GM12891 (cell line): ENCODE measurements at regions not wholly inside any gene's neighbourhood (a gene's known extent, or its start where the extent isn't known, plus 50 kb on each side); places are given as distances from the start of the nearest gene placed in this dataset.

Experiments
- DNase-seq: peaks from one replicate; pipeline ENCODE4 v3.0.0; 2011; ENCODE audit warnings: low spot score; ENCODE audit not compliant: insufficient read length
- FAIRE-seq: peaks from 2 replicates; lab custom pipeline; 2011; peaks lifted over from hg19 to GRCh38; lab: Jason Lieb, UNC
- PAX5 ChIP-seq: IDR thresholded peaks from 2 replicates; pipeline ENCODE4 v1.6.1; 2011; ENCODE audit warnings: low read length, moderate library complexity, mild to moderate bottlenecking; ENCODE audit not compliant: insufficient read depth, severe bottlenecking
- POLR2A ChIP-seq: IDR thresholded peaks from 2 replicates; pipeline ENCODE4 v1.6.1; 2011; ENCODE audit warnings: low read depth, low read length, control low read depth
- POLR2AphosphoS5 ChIP-seq: IDR thresholded peaks from 2 replicates; pipeline ENCODE4 v1.6.1; 2011; ENCODE audit warnings: low read depth, low read length, control low read depth
- POU2F2 ChIP-seq: IDR thresholded peaks from 2 replicates; pipeline ENCODE4 v1.6.1; 2011; ENCODE audit warnings: low read depth, mild to moderate bottlenecking, control low read depth, low read length, moderate library complexity
- SPI1 ChIP-seq: IDR thresholded peaks from 2 replicates; pipeline ENCODE4 v1.6.1; 2011; ENCODE audit warnings: low read depth, low read length, control low read depth
- TAF1 ChIP-seq: IDR thresholded peaks from 2 replicates; pipeline ENCODE4 v1.6.1; 2011; ENCODE audit warnings: low read depth, low read length, control low read depth

GRCh38 chr13:107817647-107818287 is 397.6 kb downstream of the LIG4 start:
- no peak for DNase-seq
- no peak for TF ChIP-seq PAX5
- no peak for TF ChIP-seq POLR2A
- TF ChIP-seq POU2F2 = no peak
- no peak for TF ChIP-seq SPI1
- no peak for TF ChIP-seq POLR2AphosphoS5
- no peak for TF ChIP-seq TAF1
- no peak for FAIRE-seq

GRCh38 chr13:107812014-107812412 is 403.3 kb downstream of the LIG4 start:
- TF ChIP-seq POLR2A (no peak), TAF1 (no peak), SPI1 (no peak), POU2F2 (no peak), POLR2AphosphoS5 (no peak), PAX5 (no peak)
- FAIRE-seq (no peak), DNase-seq (no peak)

- DNase-seq (no peak), FAIRE-seq (no peak)
- TF ChIP-seq TAF1 (no peak), POU2F2 (no peak), SPI1 (no peak), POLR2AphosphoS5 (no peak), POLR2A (no peak), PAX5 (no peak)
Measured at GRCh38 chr13:107811233-107812013, 403.9 kb downstream of the LIG4 start.

GRCh38 chr13:107809125-107809524 is 406.2 kb downstream of the LIG4 start:
- DNase-seq = no peak
- no peak for FAIRE-seq
- TF ChIP-seq TAF1 (no peak), POLR2A (no peak), PAX5 (no peak), SPI1 (no peak), POU2F2 (no peak), POLR2AphosphoS5 (no peak)

DNA sequence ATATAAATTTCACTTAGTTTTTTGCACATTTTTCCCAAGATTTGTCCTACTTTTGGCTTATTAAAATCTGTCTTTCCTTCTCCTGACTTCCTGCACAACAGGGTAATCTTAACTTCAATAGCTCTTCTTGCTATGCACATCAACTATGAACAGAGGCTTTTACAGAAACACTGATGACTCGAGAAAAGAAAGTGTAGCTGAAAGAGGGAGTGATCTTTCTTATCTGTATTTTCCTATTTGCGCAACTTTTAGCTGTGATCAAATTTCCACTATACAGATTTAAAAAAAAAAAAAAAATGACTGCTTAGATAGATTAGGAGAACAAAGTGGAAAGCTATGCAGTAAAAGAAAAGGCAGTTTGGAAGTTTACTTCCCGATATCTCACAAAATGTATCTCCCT is 406.9 kb downstream of the LIG4 start:
- FAIRE-seq (no peak), DNase-seq (no peak)
- TF ChIP-seq PAX5 (no peak), POLR2AphosphoS5 (no peak), TAF1 (no peak), POU2F2 (no peak), POLR2A (no peak), SPI1 (no peak)

- FAIRE-seq = no peak
- TF ChIP-seq SPI1 = no peak
- no peak for TF ChIP-seq TAF1
- no peak for TF ChIP-seq POLR2A
- no peak for TF ChIP-seq POLR2AphosphoS5
- TF ChIP-seq POU2F2 = no peak
- TF ChIP-seq PAX5 = no peak
- DNase-seq = no peak
Measured at GRCh38 chr13:107807306-107808073, 407.8 kb downstream of the LIG4 start.

GRCh38 chr13:107806726-107807125 is 408.6 kb downstream of the LIG4 start:
- FAIRE-seq (no peak), DNase-seq (no peak)
- TF ChIP-seq POU2F2 = no peak
- TF ChIP-seq POLR2A = no peak
- no peak for TF ChIP-seq POLR2AphosphoS5
- TF ChIP-seq PAX5 = no peak
- TF ChIP-seq SPI1 = no peak
- no peak for TF ChIP-seq TAF1

DNA sequence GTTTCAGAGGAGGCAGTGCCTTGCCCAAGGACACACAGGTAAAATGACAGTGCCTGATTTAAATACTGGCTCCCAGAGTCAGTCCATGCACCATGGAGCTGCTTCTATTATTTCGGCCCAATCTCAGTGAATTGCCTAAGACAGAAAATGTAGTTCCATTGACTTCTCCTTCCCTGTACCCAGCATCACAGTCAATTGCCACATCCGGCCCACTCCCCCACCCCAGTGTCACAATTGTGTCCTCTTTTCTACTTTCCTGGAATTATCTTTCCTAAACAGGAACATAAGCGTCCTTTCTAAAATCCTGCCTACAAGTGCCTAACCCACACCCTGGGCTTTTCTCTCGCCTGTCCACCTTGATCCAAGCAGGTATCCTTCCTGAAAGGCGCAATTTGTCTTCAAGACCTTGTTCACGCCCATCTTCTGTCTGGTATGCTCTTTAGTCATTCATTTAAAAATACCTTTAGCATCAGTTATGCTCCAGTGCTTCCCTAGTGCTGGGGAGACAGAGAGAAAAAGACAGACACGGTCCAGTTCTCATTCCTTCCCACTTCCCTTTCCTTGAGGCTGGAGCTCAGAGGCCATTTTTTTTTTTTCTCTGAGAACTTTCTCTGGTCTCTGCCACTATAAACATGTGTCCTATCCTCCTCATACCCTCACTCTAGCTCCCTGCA is 411.4 kb downstream of the LIG4 start:
- DNase-seq (no peak), FAIRE-seq (no peak)
- TF ChIP-seq POU2F2 (no peak), PAX5 (no peak), POLR2A (no peak), SPI1 (no peak), POLR2AphosphoS5 (no peak), TAF1 (no peak)

- FAIRE-seq = no peak
- TF ChIP-seq POU2F2 (no peak), TAF1 (no peak), SPI1 (no peak), POLR2A (no peak), PAX5 (no peak), POLR2AphosphoS5 (no peak)
- no peak for DNase-seq
Measured at GRCh38 chr13:107801621-107802020, 413.7 kb downstream of the LIG4 start.
